HEK293 (cell line): ENCODE measurements at regions not wholly inside any gene's neighbourhood (a gene's known extent, or its start where the extent isn't known, plus 50 kb on each side); places are given as distances from the start of the nearest gene placed in this dataset.

Source experiments
- FEZF1 ChIP-seq: fragments of 450-650 bp; formaldehyde crosslinking; IDR thresholded peaks from 2 replicates; pipeline ENCODE4 v1.5.1; 2016; ENCODE audit warnings: missing biosample characterization, missing genetic modification characterization
- GFI1B ChIP-seq: fragments of 450-650 bp; formaldehyde crosslinking; IDR thresholded peaks from 2 replicates; pipeline ENCODE4 v1.5.1; 2016; ENCODE audit warnings: missing biosample characterization, missing genetic modification characterization
- GLIS1 ChIP-seq: fragments of 450-650 bp; formaldehyde crosslinking; IDR thresholded peaks from 2 replicates; pipeline ENCODE4 v1.5.1; 2016; ENCODE audit warnings: missing biosample characterization, missing genetic modification characterization
- KLF7 ChIP-seq: fragments of 450-650 bp; formaldehyde crosslinking; IDR thresholded peaks from 2 replicates; pipeline ENCODE4 v1.5.1; 2016; ENCODE audit warnings: missing biosample characterization, missing genetic modification characterization, borderline replicate concordance
- KLF9 ChIP-seq: fragments of 450-650 bp; formaldehyde crosslinking; IDR thresholded peaks from 2 replicates; pipeline ENCODE4 v1.5.1; 2016; ENCODE audit warnings: missing biosample characterization, missing genetic modification characterization, low read depth
- SP3 ChIP-seq: fragments of 450-650 bp; formaldehyde crosslinking; IDR thresholded peaks from 2 replicates; pipeline ENCODE4 v1.5.1; 2016; ENCODE audit warnings: missing biosample characterization, missing genetic modification characterization
- ZBTB48 ChIP-seq: fragments of 450-650 bp; formaldehyde crosslinking; IDR thresholded peaks from 2 replicates; pipeline ENCODE4 v1.5.1; 2016; ENCODE audit warnings: missing biosample characterization, missing genetic modification characterization
- ZBTB7A ChIP-seq: fragments of 450-650 bp; formaldehyde crosslinking; IDR thresholded peaks from 2 replicates; pipeline ENCODE4 v1.5.1; 2016; ENCODE audit warnings: low read depth, missing biosample characterization, missing genetic modification characterization
- ZEB2 ChIP-seq: fragments of 450-650 bp; formaldehyde crosslinking; IDR thresholded peaks from 2 replicates; pipeline ENCODE4 v1.5.1; 2016; ENCODE audit warnings: missing biosample characterization, missing genetic modification characterization
- ZNF223 ChIP-seq: fragments of 450-650 bp; formaldehyde crosslinking; IDR thresholded peaks from 2 replicates; pipeline ENCODE4 v1.5.1; 2016; ENCODE audit warnings: missing biosample characterization, missing genetic modification characterization
- ZNF266 ChIP-seq: fragments of 450-650 bp; formaldehyde crosslinking; IDR thresholded peaks from 2 replicates; pipeline ENCODE4 v1.5.1; 2016; ENCODE audit warnings: missing biosample characterization, missing genetic modification characterization, low read depth
- ZNF37A ChIP-seq: fragments of 450-650 bp; IDR thresholded peaks from 2 replicates; pipeline ENCODE4 v1.5.1; 2018; ENCODE audit warnings: missing biosample characterization, missing genetic modification characterization
- ZNF423 ChIP-seq: fragments of 450-650 bp; formaldehyde crosslinking; IDR thresholded peaks from 2 replicates; pipeline ENCODE4 v1.5.1; 2016; ENCODE audit warnings: missing biosample characterization, missing genetic modification characterization
- ZNF473 ChIP-seq: fragments of 450-650 bp; formaldehyde crosslinking; IDR thresholded peaks from 2 replicates; pipeline ENCODE4 v1.5.1; 2017; ENCODE audit warnings: missing biosample characterization, missing genetic modification characterization
- ZNF629 ChIP-seq: fragments of 450-650 bp; formaldehyde crosslinking; IDR thresholded peaks from 2 replicates; pipeline ENCODE4 v1.5.1; 2017; ENCODE audit warnings: missing biosample characterization, missing genetic modification characterization
- ZNF843 ChIP-seq: fragments of 450-650 bp; formaldehyde crosslinking; IDR thresholded peaks from 2 replicates; pipeline ENCODE4 v1.5.1; 2016; ENCODE audit warnings: missing biosample characterization, missing genetic modification characterization
- TF ChIP-seq, protein P1 (sequence below): fragments of 450-650 bp; formaldehyde crosslinking; IDR thresholded peaks from 2 replicates; pipeline ENCODE4 v1.5.1; 2016; ENCODE audit warnings: missing biosample characterization, missing genetic modification characterization
- TF ChIP-seq, protein P2 (sequence below): fragments of 450-650 bp; formaldehyde crosslinking; IDR thresholded peaks from 2 replicates; pipeline ENCODE4; 2016; ENCODE audit warnings: missing biosample characterization, missing genetic modification characterization
- TF ChIP-seq, protein P3 (sequence below): fragments of 450-650 bp; formaldehyde crosslinking; IDR thresholded peaks from 2 replicates; pipeline ENCODE4 v1.5.1; 2016; ENCODE audit warnings: missing biosample characterization, missing genetic modification characterization
- TF ChIP-seq, protein P4 (sequence below): fragments of 450-650 bp; formaldehyde crosslinking; IDR thresholded peaks from 2 replicates; pipeline ENCODE4 v1.5.1; 2016; ENCODE audit warnings: missing biosample characterization, missing genetic modification characterization
- TF ChIP-seq, protein P5 (sequence below): fragments of 450-650 bp; formaldehyde crosslinking; IDR thresholded peaks from 2 replicates; pipeline ENCODE4 v1.5.1; 2016; ENCODE audit warnings: missing biosample characterization, missing genetic modification characterization
- TF ChIP-seq, protein P6 (sequence below): fragments of 450-650 bp; formaldehyde crosslinking; IDR thresholded peaks from 2 replicates; pipeline ENCODE4 v1.5.1; 2016; ENCODE audit warnings: missing biosample characterization, missing genetic modification characterization
- TF ChIP-seq, protein P7 (sequence below): fragments of 450-650 bp; formaldehyde crosslinking; IDR thresholded peaks from 2 replicates; pipeline ENCODE4 v1.5.1; 2016; ENCODE audit warnings: missing biosample characterization, missing genetic modification characterization
- TF ChIP-seq, protein P8 (sequence below): fragments of 450-650 bp; formaldehyde crosslinking; IDR thresholded peaks from 2 replicates; pipeline ENCODE4 v1.5.1; 2016; ENCODE audit warnings: missing biosample characterization, missing genetic modification characterization

DNA sequence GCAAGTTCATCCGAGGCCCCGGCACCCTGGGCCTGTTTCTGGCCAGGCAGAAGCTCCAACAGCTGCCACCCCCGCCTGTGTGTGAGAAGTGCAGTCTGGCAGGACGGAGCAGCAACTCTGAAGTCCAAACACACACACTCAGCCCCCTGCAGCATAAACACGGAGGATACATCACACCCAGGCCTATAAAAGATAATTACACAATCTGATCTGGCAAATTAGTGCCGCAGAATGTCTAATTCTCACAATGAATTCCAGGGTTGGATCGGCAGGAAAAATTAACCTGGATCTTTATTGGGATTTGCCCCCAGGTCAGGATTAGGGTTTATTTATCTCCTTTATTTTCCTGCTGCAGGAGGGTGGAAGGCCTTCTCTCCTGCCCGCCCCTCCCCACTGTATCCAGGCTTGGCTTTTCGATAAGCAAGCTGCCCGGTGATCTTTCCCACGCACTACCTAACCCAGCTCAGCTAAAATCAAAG, 311.4 kb downstream of the SOX9 start (continued):
- TF ChIP-seq, protein P1, sequence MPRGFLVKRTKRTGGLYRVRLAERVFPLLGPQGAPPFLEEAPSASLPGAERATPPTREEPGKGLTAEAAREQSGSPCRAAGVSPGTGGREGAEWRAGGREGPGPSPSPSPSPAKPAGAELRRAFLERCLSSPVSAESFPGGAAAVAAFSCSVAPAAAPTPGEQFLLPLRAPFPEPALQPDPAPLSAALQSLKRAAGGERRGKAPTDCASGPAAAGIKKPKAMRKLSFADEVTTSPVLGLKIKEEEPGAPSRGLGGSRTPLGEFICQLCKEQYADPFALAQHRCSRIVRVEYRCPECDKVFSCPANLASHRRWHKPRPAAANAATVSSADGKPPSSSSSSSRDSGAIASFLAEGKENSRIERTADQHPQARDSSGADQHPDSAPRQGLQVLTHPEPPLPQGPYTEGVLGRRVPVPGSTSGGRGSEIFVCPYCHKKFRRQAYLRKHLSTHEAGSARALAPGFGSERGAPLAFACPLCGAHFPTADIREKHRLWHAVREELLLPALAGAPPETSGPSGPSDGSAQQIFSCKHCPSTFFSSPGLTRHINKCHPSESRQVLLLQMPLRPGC (tag by site-specific recombination): no peak
- TF ChIP-seq, protein P2, sequence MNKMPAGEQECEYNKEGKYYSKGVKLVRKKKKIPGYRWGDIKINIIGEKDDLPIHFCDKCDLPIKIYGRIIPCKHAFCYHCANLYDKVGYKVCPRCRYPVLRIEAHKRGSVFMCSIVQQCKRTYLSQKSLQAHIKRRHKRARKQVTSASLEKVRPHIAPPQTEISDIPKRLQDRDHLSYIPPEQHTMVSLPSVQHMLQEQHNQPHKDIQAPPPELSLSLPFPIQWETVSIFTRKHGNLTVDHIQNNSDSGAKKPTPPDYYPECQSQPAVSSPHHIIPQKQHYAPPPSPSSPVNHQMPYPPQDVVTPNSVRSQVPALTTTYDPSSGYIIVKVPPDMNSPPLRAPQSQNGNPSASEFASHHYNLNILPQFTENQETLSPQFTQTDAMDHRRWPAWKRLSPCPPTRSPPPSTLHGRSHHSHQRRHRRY (tag by site-specific recombination): no peak
- TF ChIP-seq GLIS1 (tag by site-specific recombination): peak; percentile 89
- no peak for TF ChIP-seq KLF9 (tag by site-specific recombination)
- TF ChIP-seq KLF7 (tag by site-specific recombination): no peak
- 0 out of 2 replicates have a peak, but pooled peaks have one; percentile 25 for TF ChIP-seq GFI1B (tag by site-specific recombination)
- TF ChIP-seq, protein P3, sequence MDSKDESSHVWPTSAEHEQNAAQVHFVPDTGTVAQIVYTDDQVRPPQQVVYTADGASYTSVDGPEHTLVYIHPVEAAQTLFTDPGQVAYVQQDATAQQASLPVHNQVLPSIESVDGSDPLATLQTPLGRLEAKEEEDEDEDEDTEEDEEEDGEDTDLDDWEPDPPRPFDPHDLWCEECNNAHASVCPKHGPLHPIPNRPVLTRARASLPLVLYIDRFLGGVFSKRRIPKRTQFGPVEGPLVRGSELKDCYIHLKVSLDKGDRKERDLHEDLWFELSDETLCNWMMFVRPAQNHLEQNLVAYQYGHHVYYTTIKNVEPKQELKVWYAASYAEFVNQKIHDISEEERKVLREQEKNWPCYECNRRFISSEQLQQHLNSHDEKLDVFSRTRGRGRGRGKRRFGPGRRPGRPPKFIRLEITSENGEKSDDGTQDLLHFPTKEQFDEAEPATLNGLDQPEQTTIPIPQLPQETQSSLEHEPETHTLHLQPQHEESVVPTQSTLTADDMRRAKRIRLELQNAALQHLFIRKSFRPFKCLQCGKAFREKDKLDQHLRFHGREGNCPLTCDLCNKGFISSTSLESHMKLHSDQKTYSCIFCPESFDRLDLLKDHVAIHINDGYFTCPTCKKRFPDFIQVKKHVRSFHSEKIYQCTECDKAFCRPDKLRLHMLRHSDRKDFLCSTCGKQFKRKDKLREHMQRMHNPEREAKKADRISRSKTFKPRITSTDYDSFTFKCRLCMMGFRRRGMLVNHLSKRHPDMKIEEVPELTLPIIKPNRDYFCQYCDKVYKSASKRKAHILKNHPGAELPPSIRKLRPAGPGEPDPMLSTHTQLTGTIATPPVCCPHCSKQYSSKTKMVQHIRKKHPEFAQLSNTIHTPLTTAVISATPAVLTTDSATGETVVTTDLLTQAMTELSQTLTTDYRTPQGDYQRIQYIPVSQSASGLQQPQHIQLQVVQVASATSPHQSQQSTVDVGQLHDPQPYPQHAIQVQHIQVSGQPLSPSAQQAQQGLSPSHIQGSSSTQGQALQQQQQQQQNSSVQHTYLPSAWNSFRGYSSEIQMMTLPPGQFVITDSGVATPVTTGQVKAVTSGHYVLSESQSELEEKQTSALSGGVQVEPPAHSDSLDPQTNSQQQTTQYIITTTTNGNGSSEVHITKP (tag by site-specific recombination): peak; percentile 51
- TF ChIP-seq, protein P4, sequence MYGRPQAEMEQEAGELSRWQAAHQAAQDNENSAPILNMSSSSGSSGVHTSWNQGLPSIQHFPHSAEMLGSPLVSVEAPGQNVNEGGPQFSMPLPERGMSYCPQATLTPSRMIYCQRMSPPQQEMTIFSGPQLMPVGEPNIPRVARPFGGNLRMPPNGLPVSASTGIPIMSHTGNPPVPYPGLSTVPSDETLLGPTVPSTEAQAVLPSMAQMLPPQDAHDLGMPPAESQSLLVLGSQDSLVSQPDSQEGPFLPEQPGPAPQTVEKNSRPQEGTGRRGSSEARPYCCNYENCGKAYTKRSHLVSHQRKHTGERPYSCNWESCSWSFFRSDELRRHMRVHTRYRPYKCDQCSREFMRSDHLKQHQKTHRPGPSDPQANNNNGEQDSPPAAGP (tag by site-specific recombination): peak; percentile 90
- TF ChIP-seq ZNF37A: no peak
- TF ChIP-seq ZNF473: no peak
- 0 out of 2 replicates have a peak, but pooled peaks have one; percentile 61 for TF ChIP-seq ZNF843 (tag by site-specific recombination)
- TF ChIP-seq, protein P5, sequence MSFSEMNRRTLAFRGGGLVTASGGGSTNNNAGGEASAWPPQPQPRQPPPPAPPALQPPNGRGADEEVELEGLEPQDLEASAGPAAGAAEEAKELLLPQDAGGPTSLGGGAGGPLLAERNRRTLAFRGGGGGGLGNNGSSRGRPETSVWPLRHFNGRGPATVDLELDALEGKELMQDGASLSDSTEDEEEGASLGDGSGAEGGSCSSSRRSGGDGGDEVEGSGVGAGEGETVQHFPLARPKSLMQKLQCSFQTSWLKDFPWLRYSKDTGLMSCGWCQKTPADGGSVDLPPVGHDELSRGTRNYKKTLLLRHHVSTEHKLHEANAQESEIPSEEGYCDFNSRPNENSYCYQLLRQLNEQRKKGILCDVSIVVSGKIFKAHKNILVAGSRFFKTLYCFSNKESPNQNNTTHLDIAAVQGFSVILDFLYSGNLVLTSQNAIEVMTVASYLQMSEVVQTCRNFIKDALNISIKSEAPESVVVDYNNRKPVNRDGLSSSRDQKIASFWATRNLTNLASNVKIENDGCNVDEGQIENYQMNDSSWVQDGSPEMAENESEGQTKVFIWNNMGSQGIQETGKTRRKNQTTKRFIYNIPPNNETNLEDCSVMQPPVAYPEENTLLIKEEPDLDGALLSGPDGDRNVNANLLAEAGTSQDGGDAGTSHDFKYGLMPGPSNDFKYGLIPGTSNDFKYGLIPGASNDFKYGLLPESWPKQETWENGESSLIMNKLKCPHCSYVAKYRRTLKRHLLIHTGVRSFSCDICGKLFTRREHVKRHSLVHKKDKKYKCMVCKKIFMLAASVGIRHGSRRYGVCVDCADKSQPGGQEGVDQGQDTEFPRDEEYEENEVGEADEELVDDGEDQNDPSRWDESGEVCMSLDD: no peak
- TF ChIP-seq ZNF423 (tag by site-specific recombination): 0 out of 2 replicates have a peak, but pooled peaks have one; percentile 0
- TF ChIP-seq ZNF266: no peak
- no peak for TF ChIP-seq ZNF223 (tag by site-specific recombination)
- TF ChIP-seq, protein P6, sequence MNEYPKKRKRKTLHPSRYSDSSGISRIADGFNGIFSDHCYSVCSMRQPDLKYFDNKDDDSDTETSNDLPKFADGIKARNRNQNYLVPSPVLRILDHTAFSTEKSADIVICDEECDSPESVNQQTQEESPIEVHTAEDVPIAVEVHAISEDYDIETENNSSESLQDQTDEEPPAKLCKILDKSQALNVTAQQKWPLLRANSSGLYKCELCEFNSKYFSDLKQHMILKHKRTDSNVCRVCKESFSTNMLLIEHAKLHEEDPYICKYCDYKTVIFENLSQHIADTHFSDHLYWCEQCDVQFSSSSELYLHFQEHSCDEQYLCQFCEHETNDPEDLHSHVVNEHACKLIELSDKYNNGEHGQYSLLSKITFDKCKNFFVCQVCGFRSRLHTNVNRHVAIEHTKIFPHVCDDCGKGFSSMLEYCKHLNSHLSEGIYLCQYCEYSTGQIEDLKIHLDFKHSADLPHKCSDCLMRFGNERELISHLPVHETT: no peak
- no peak for TF ChIP-seq ZNF629 (tag by site-specific recombination)
- no peak for TF ChIP-seq ZBTB7A (tag by site-specific recombination)
- TF ChIP-seq, protein P7, sequence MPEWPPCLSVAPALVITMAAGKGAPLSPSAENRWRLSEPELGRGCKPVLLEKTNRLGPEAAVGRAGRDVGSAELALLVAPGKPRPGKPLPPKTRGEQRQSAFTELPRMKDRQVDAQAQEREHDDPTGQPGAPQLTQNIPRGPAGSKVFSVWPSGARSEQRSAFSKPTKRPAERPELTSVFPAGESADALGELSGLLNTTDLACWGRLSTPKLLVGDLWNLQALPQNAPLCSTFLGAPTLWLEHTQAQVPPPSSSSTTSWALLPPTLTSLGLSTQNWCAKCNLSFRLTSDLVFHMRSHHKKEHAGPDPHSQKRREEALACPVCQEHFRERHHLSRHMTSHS (tag by site-specific recombination): no peak
- peak; percentile 69 for TF ChIP-seq FEZF1 (tag by site-specific recombination)
- TF ChIP-seq ZBTB48 (tag by site-specific recombination): no peak
- TF ChIP-seq, protein P8, sequence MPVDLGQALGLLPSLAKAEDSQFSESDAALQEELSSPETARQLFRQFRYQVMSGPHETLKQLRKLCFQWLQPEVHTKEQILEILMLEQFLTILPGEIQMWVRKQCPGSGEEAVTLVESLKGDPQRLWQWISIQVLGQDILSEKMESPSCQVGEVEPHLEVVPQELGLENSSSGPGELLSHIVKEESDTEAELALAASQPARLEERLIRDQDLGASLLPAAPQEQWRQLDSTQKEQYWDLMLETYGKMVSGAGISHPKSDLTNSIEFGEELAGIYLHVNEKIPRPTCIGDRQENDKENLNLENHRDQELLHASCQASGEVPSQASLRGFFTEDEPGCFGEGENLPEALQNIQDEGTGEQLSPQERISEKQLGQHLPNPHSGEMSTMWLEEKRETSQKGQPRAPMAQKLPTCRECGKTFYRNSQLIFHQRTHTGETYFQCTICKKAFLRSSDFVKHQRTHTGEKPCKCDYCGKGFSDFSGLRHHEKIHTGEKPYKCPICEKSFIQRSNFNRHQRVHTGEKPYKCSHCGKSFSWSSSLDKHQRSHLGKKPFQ: peak; percentile 87
- no peak for TF ChIP-seq SP3 (tag by site-specific recombination)
- TF ChIP-seq ZEB2 (tag by site-specific recombination): no peak
